Head of caudate nucleus (tissue), 42 donors: ENCODE measurements at regions not wholly inside any gene's neighbourhood (a gene's known extent, or its start where the extent isn't known, plus 50 kb on each side); places are given as distances from the start of the nearest gene placed in this dataset.
"Not testable (repeated sequence)": the region's sequence is repeated elsewhere in the genome, so short reads cannot be mapped to it uniquely, and the experiment has no call there.

Experiments
- DNase-seq, 42 donors: peaks; one replicate each; pipeline versions ENCODE4 v3.0.0 to v3.0.0-alpha.2; 2020 to 2021; ENCODE audit warnings: mixed read lengths in 7 of 42
- intact Hi-C: fragments of 100-400 bp; cut with DNase I; formaldehyde crosslinking; loops from one replicate; pipeline ENCODE4 v1.15.0; 2022

GRCh38 chr14:104230946-104231345 lies 92.6 kb downstream of the KIF26A start:
- intact Hi-C loops, result no loop called here
- DNase-seq, result peak in 4 of 42 donors; percentile 0 to 4 (median 2)

DNA sequence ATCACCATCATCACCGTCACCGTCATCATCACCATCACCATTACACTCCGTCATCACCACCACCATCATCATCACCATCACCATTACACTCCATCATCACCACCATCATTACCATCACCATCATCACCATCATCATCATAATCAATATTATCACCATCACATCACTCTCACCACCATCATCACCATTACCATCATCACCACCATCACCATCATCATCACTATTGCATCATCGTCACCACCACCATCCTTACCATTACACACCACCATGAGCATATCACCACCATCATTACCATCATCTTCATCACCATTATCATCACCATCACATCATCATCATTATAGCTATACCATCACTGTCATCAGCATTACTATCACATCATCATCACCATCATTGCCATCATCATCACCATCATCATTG lies 93.7 kb downstream of the KIF26A start:
- intact Hi-C loops, result no loop called here
- DNase-seq, result no peak

DNA sequence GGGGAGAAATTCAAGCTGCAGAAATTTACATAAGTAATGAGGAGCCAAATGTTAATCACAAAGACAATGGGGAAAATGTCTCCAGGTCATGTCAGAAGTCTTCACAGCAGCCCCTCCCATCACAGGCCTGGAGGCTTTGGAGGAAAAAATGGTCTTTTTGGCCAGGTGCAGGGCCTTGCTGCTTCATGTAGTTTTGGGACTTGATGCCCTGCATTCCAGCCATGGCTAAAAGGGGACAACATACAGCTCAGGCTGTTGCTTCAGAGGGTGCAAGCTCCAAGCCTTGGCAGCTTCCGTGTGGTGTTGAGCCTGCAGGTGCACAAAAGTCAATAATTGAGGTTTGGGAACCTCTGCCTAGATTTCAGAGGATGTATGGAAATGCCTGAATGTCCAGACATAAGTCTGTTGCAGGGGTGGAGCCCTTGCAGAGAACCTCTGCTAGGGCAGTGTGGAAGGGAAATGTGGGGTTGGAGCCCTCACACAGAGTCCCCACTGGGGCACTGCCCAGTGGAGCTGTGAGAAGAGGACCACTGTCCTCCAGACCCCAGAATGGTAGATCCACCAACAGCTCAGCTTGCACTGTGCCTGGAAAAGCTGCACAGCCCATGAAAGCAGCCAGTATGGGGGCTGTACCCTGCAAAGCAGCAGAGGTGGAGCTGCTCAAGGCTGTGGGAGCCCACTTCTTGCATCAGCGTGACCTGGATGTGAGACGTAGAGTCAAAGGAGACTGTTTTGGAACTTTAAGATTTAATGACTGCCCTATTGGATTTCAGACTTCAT lies 95.8 kb downstream of the KIF26A start:
- peak in 5 of 42 donors; percentile 2 to 22 (median 6) for DNase-seq
- intact Hi-C loops, result not testable (repeated sequence)

- intact Hi-C loops, result no loop called here
Measured at GRCh38 chr14:104235686-104236085, 97.3 kb downstream of the KIF26A start.

GRCh38 chr14:104237651-104238423 lies 99.5 kb downstream of the KIF26A start:
- intact Hi-C loops, result no loop called here
- peak in 8 of 42 donors; percentile 2 to 26 (median 8) for DNase-seq

More at GRCh38 chr14:104235686-104236085, 97.3 kb downstream of the KIF26A start:
- DNase-seq, result peak in 6 of 42 donors; percentile 1 to 18 (median 4)

GRCh38 chr14:104238424-104239184 lies 100.2 kb downstream of the KIF26A start:
- intact Hi-C loops, result no loop called here
- peak in 9 of 42 donors; percentile 1 to 33 (median 9) for DNase-seq

DNA sequence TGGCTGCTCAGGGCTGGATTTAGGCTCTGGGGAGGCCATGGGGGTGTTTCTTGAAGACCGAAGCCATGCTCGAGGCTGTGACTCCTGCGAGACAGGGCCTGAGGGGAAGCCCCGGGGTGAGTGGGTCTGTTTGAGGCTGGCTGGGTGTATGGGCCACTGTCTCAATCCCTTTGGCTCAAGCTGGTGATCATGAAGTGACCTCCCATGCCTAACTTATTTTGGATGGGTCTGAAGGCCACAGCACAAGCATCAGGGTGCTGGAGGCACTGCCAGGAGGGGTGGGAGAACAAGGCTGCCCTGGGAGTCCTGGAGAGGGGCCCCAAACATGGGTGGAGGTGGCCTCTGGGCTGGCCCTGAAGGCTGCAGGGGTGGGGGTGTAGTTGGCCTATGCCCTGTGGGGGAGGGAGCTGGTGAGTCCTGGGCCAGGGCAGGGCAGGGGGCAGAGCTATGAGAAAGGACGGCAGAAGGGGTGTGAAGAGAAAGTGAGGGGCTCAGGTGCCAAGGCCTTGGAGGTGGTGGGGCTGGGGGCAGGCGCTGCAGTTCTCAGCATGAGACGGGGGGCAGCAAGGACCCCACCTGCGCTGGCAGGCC lies 100.9 kb downstream of the KIF26A start:
- intact Hi-C loops, result no loop called here
- peak in 8 of 42 donors; percentile 0 to 14 (median 10) for DNase-seq

DNA sequence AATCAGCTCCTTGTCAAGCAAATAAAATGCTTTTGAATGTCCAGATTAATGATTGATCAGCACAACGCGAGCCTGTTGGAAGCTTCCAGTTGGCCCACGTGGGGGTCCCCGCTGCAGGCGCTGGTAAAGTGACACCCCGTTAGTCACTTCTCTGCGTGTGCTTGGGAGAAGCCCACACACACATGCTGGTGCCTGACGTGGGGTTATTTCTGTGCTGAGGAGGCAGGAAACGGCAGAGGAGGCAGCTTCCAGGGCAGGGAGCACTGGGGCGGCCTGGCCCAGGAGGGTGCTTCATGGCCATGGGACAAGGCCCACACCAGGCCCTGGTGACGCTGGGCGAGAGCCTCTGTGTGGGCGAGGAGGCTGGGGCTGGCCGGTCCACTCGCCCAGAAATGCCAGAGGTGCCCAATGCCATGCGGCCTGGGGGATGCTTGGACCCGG lies 101.5 kb downstream of the KIF26A start:
- intact Hi-C loops, result no loop called here

DNA sequence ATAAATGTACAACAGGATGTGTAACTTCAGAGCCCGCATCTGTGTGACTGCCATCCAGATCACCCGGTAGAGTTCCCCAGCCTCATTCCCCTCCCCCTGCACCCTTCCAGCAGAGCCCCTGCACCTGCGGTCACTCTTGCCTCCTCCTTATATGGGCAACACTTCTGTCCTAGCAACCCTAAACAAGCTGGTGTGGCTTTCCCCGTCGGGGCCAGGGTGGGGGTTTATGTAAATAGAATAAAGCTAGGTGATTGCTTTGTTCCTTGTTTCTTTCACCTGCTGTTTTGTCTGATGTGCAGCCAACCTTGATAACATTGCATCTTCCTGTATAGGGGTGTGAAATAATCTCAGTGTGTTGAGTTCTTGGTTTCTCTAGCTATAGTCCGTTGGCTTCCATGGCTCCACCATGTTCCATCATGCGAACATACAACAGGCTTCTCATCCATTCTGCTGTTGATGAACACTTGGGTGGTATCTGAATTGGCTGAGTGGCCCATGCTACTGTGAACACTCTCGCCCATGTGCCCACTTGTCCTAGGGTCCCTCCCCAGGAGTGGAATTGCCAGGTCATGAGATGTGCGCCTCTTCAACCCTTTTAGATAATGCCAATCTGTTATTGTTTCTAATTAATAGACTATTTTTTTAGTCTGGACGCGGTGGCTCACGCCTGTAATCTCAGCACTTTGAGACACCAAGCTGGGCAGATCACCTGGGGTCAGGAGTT lies 102.2 kb downstream of the KIF26A start:
- intact Hi-C loops, result no loop called here
- peak in 10 of 42 donors; percentile 2 to 27 (median 6) for DNase-seq

More for the DNA sequence above, 101.5 kb downstream of the KIF26A start:
- peak in 31 of 42 donors; percentile 11 to 78 (median 38) for DNase-seq

DNA sequence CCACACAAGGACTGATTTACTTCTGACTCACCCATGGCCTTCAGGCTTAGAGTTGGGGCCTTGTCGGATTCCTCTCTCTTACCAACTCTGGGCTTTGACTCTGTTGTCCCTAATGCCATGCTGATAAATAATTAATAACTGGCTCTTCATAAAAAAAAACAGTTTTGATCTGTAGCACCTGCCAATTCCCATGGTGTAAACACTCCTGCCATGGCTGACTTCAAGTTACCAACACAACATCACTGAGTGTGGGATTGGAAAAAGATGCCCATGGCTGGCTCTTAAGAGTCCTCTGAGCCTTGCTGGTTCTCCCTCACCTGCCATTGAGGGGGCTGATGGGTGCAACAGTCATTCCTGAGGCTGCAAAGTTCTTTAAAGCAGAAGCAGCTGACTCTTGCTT lies 104.8 kb downstream of the KIF26A start:
- intact Hi-C loops, result no loop called here
- DNase-seq, result peak in 2 of 42 donors; percentile 4 to 20

DNA sequence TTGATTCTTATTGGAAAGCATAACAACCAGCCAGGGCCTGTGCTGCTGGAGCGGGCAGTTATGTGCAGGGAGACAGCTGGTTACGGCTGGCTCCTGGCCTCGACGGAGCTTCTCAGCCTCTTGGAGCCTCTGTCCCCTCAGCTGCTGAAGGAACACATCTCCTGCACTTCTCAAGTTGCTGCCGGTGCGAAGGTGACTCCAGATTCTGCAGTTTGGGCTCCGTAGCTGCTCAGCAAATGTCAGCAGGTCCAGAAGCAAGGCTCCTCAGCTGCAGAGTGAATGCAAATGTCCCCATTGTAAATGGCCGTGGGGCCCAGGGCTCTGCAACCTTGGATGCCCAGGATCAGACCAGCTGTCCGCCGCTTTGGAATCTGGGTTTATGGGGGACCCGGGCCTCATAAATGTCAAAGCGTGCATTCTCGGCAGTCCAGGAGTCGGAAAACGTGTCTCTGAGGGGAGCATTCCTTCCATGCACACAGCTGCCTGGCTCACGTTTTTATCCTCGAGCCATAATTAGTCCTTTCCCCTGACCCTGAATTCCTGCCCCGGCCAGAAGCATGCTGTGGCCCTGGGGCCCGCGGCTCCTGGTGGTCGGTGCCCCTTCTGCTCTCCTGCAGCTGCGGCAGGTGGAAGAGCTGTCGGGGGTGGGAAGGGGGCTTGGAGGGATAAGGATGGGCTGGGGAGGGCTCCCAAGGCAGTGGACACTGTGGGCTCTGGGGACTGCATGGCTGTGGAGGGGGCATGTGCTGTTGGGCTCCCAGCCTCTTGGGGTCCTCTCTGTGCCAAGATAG lies 106.0 kb downstream of the KIF26A start:
- peak in 11 of 42 donors; percentile 2 to 27 (median 8) for DNase-seq
- intact Hi-C loops, result no loop called here

- intact Hi-C loops, result no loop called here
Measured at GRCh38 chr14:104245075-104245474, 106.7 kb downstream of the KIF26A start.

DNA sequence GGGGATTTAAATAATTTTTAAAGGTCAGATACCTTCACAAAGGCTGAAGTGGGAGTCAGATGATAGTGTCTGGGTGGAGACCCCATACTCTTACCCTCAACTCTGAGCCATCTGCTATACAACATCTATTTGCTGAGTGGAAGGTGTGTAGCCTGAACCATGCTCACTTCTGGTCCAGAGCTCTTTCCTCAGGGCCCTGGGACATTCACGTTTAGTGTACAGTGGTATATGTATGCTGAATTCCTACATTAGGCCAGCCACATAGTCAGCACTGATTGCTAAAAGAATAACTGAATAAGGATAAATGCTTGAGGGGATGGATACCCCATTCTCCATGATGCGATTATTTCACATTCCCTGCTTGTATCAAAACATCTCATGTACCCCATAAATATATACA lies 107.3 kb downstream of the KIF26A start:
- intact Hi-C loops, result no loop called here
- DNase-seq, result no peak

More at GRCh38 chr14:104245075-104245474, 106.7 kb downstream of the KIF26A start:
- peak in 8 of 42 donors; percentile 2 to 19 (median 5) for DNase-seq

DNA sequence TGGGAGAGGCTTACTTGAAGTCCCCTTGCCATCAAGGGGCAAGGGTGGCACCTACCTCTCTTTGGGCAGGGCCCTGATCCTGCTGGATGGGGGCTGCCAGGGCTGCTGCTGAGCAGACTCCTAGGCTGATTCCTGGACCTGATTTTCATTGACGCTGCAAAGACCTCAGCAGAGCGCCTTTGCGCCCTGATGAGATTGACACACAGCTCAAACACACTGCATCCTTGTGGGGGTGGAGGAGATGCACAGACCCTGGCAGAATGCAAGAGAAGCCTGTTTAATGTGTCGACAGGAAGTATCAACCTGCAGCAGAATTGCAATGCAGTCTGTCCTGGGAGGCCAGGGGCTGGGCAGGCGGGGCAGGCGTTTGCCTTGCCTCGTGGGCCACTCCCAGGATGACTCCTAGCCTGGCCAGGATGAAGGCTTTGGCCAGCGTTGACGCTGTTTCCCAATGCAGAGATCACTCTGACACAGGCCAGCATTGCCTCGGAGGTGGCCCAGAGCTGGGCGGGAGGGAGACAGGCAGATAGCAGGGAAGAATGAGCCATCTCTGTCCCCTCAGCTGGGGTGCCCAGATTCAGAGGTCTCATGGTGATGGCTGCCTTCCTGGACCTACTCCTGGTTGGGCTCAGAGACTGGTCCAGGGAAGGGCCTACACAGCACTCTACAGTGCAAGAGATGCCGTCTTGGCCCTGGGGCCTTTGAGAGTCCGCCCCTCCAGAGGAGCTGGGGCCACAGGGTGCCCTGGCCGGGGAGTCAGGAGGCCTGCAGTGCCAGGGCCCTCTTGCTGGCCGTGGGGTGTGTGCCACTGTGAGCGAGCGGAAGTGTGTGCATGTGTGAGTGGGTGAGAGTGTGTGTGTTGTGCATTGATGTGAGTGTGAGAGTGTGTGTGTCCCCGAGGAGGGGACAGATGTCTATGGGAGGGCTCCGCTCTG lies 108.3 kb downstream of the KIF26A start:
- peak in 10 of 42 donors; percentile 1 to 16 (median 10) for DNase-seq
- intact Hi-C loops, result no loop called here

DNA sequence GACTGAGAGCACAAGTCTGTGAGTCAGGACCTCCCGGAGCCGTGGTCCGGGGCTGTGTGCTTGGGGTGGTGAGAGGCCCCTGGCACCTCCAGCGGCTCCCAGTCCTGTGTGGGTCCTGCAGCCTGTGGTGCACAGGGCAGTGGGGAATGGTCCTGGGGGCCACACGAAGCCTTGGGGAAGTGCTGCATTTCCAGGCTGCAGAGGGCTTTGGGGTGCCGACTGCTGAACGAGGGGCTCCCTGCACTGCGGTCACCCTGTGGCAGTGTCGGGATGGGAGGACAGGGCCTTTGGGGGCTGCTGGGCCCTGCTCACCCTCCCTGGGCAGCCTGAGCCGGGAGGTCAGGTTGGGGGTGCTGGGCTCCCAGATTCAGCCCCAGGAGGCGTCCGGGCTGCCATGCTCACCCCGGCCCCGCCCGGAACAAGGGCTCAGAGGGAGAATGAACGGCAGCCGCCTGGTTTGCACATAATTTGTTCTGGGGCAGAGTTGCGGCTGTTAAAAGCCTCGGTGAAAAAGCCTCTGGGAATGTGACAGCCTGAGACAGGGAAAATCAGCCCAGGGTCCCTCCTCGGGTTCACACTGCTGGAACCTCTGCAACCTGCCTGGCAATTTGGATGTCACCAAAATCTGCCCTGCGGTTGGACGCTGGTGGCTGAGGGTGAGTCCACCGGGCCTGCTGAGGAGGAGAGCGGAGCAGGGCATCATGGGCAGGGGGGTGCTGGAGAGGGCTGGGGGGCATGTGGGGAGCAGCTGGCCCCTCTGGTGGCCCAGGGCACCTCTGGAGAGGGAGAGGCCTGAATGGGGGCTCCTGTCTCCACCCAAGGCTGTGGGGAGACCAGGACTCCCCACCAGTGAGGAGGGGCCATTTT lies 109.2 kb downstream of the KIF26A start:
- DNase-seq, result peak in 7 of 42 donors; percentile 4 to 20 (median 12)
- intact Hi-C loops, result no loop called here
